ENCODE measurements at regions not wholly inside any gene's neighbourhood (a gene's known extent, or its start where the extent isn't known, plus 50 kb on each side); places are given as distances from the start of the nearest gene placed in this dataset.
"Not testable (repeated sequence)": the region's sequence is repeated elsewhere in the genome, so short reads cannot be mapped to it uniquely, and the experiment has no call there.

DNA sequence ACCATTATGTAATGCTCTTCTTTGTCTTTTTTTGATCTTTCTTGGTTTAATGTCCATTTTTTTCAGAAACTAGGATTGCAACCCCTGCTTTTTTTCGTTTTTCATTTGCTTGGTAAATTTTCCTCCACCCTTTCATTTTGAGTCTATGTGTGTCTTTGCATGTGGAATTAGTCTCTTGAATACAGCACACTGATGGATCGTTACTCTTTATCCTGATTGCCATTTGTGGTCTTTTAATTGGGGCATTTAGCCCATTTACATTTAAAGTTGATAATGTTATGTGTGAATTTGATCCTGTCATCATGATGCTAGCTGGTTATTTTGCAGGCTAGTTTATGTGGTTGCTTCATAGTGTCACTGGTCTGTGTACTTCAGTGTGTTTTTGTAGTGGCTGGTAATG, 75.6 kb upstream of the ETV3 start:
- no peak for DNase-seq
- no peaks in the 10 kb centered on the region for H3K36me3 ChIP-seq (ENCODE audit: control insufficient read depth in 3 of 3, insufficient read depth in 2 of 3, low read depth in 1 of 3, low read length in 3 of 3)
- no peaks in the 10 kb centered on the region for H3K9me3 ChIP-seq (ENCODE audit: control insufficient read depth in 2 of 2, insufficient read depth in 1 of 2, low read depth in 1 of 2, low read length in 1 of 2)
- H3K27me3 ChIP-seq (ENCODE audit: control insufficient read depth in 3 of 3, insufficient read depth in 3 of 3, low read length in 3 of 3): peaks cover 0 to 7% (median 0%) of the 10 kb centered on the region in 3 donors
- no peak for FAIRE-seq
- no peak overlapping the region for H3K27ac ChIP-seq (ENCODE audit: low read depth in 1 of 3, low read length in 2 of 3)
- no peaks in the 10 kb centered on the region for H3K4me1 ChIP-seq (ENCODE audit: control insufficient read depth in 3 of 3, insufficient read depth in 2 of 3, low read depth in 1 of 3, low read length in 2 of 3)
- WGBS, 3 donors: 62 to 71% (median 67%) methylated on average over 2 of the region's 2 CpGs
- no peak overlapping the region for H3K4me3 ChIP-seq (ENCODE audit: low read depth in 1 of 3, low read length in 3 of 3)

DNA sequence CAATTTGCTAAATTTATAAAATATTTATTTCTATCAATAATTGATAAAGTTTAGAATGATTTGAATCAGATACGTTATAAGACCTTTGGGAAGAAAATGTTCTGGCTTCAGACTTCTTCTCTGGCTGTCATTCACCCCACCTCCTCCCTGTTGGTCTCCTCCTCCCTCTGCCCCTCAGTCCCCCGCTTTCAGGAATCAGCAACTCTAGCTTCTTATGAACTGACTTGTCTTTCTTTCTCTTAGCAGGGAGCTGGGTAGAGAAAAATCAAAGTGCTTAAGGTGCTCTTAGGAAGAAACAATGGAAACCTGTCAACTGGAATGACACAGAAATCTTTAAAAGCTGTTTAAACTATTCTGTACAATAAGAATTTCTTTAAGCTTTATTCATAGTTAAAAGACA, 71.3 kb upstream of the ETV3 start:
- FAIRE-seq (no peak), DNase-seq (no peak)
- Histone ChIP-seq H3K4me3 (ENCODE audit: low read depth in 1 of 3, low read length in 3 of 3) (no peak overlapping the region), H3K36me3 (ENCODE audit: control insufficient read depth in 3 of 3, insufficient read depth in 2 of 3, low read depth in 1 of 3, low read length in 3 of 3) (no peaks in the 10 kb centered on the region), H3K9me3 (ENCODE audit: control insufficient read depth in 2 of 2, insufficient read depth in 1 of 2, low read depth in 1 of 2, low read length in 1 of 2) (no peaks in the 10 kb centered on the region), H3K27ac (ENCODE audit: low read depth in 1 of 3, low read length in 2 of 3) (no peak overlapping the region), H3K27me3 (ENCODE audit: control insufficient read depth in 3 of 3, insufficient read depth in 3 of 3, low read length in 3 of 3) (no peaks in the 10 kb centered on the region), H3K4me1 (ENCODE audit: control insufficient read depth in 3 of 3, insufficient read depth in 2 of 3, low read depth in 1 of 3, low read length in 2 of 3) (no peaks in the 10 kb centered on the region)
- WGBS, 3 donors: 71 to 78% (median 71%) methylated on average over 2 of the region's 2 CpGs

DNA sequence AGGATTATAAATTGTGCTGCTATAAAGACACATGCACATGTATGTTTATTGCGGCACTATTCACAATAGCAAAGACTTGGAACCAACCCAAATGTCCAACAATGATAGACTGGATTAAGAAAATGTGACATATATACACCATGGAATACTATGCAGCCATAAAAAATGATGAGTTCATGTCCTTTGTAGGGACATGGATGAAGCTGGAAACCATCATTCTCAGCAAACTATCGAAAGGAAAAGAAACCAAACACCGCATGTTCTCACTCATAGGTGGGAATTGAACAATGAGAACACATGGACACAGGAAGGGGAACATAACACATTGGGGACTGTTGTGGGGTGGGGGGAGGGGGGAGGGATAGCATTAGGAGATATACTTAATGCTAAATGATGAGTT, 67.8 kb upstream of the ETV3 start:
- H3K4me3 ChIP-seq (ENCODE audit: low read depth in 1 of 3, low read length in 3 of 3); FAIRE-seq; H3K27me3 ChIP-seq (ENCODE audit: control insufficient read depth in 3 of 3, insufficient read depth in 3 of 3, low read length in 3 of 3); H3K4me1 ChIP-seq (ENCODE audit: control insufficient read depth in 3 of 3, insufficient read depth in 2 of 3, low read depth in 1 of 3, low read length in 2 of 3); H3K27ac ChIP-seq (ENCODE audit: low read depth in 1 of 3, low read length in 2 of 3); H3K36me3 ChIP-seq (ENCODE audit: control insufficient read depth in 3 of 3, insufficient read depth in 2 of 3, low read depth in 1 of 3, low read length in 3 of 3); H3K9me3 ChIP-seq (ENCODE audit: control insufficient read depth in 2 of 2, insufficient read depth in 1 of 2, low read depth in 1 of 2, low read length in 1 of 2); DNase-seq: not testable (repeated sequence)
- 86 to 99% (median 94%) methylated on average over 3 of the region's 3 CpGs for WGBS, 3 donors

DNA sequence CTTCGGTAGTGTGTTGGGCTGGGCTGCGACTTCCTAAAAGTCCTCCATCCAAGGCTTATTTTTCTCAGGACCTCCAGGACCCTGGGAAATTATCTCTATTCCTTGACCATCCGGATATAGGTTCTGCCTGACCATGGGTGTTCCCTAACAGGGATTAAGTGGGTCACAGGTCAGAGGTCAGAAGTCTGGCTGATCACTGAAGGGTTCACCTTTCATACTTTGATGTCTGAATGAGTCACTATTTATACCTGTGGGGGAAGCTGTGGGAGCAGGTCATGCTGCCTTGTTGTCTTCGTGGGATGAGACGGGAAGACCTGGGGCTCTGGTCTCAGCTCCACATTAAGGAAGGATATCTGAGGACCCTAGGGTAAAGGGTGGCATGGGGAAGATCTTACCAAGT, 65.0 kb upstream of the ETV3 start:
- H3K27ac ChIP-seq (ENCODE audit: low read depth in 1 of 3, low read length in 2 of 3): no peak overlapping the region
- H3K27me3 ChIP-seq (ENCODE audit: control insufficient read depth in 3 of 3, insufficient read depth in 3 of 3, low read length in 3 of 3): no peaks in the 10 kb centered on the region
- H3K4me3 ChIP-seq (ENCODE audit: low read depth in 1 of 3, low read length in 3 of 3): no peak overlapping the region
- H3K36me3 ChIP-seq (ENCODE audit: control insufficient read depth in 3 of 3, insufficient read depth in 2 of 3, low read depth in 1 of 3, low read length in 3 of 3): no peaks in the 10 kb centered on the region
- H3K4me1 ChIP-seq (ENCODE audit: control insufficient read depth in 3 of 3, insufficient read depth in 2 of 3, low read depth in 1 of 3, low read length in 2 of 3): peaks cover 0 to 3% (median 0%) of the 10 kb centered on the region in 3 donors
- WGBS, 3 donors: 81 to 91% (median 87%) methylated on average over 5 of the region's 5 CpGs
- H3K9me3 ChIP-seq (ENCODE audit: control insufficient read depth in 2 of 2, insufficient read depth in 1 of 2, low read depth in 1 of 2, low read length in 1 of 2): no peaks in the 10 kb centered on the region
- FAIRE-seq (no peak), DNase-seq (no peak)

DNA sequence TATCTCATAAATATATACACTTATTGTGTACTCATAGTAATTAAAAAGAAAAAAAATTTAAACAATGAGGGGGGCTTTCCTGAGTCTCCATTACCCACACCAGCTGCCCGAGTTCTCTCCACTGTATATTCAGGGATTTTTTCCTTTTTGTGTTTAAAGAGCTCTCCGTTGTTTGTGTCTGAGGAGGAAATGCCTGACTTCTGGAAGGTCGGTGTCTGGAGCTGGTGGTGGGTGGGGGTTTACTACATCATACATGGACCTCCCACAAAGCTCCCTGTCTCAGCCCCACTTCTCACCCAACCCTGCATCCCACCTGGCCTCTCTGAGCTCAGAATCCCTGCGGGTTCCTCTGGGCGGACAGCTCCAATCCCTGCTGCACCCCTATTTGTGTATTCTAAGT, 64.1 kb upstream of the ETV3 start:
- FAIRE-seq (no peak), DNase-seq (no peak)
- WGBS, 3 donors: 61 to 91% (median 77%) methylated on average over 5 of the region's 5 CpGs

DNA sequence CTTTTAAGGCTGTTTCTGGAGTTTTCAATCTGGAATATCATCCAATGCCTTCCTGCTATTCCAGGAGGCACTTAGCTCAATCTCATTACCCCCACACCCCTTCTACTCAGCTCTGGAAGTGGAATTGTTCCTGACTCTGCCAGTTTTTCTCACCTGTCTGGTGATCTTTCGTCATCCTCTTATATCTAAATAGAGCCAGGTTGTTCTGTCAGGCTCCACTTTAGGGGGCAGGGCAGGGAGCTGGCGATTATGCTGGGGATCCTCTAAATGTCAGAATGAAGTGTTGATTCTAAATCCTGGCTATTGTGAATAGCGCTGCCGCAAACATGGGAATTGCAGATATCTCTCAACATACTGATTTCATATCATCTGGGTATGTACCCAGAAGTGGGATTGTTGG, 63.6 kb upstream of the ETV3 start:
- FAIRE-seq (no peak), DNase-seq (no peak)
- no peaks in the 10 kb centered on the region for H3K27me3 ChIP-seq (ENCODE audit: control insufficient read depth in 3 of 3, insufficient read depth in 3 of 3, low read length in 3 of 3)
- 49 to 59% (median 58%) methylated on average over 4 of the region's 4 CpGs for WGBS, 3 donors
- no peak overlapping the region for H3K27ac ChIP-seq (ENCODE audit: low read depth in 1 of 3, low read length in 2 of 3)
- no peaks in the 10 kb centered on the region for H3K9me3 ChIP-seq (ENCODE audit: control insufficient read depth in 2 of 2, insufficient read depth in 1 of 2, low read depth in 1 of 2, low read length in 1 of 2)
- H3K4me3 ChIP-seq (ENCODE audit: low read depth in 1 of 3, low read length in 3 of 3): no peak overlapping the region
- peaks cover 0 to 4% (median 0%) of the 10 kb centered on the region in 3 donors for H3K4me1 ChIP-seq (ENCODE audit: control insufficient read depth in 3 of 3, insufficient read depth in 2 of 3, low read depth in 1 of 3, low read length in 2 of 3)
- no peaks in the 10 kb centered on the region for H3K36me3 ChIP-seq (ENCODE audit: control insufficient read depth in 3 of 3, insufficient read depth in 2 of 3, low read depth in 1 of 3, low read length in 3 of 3)

More for the DNA sequence above, 64.1 kb upstream of the ETV3 start:
- H3K36me3 ChIP-seq (ENCODE audit: control insufficient read depth in 3 of 3, insufficient read depth in 2 of 3, low read depth in 1 of 3, low read length in 3 of 3): no peaks in the 10 kb centered on the region
- no peaks in the 10 kb centered on the region for H3K27me3 ChIP-seq (ENCODE audit: control insufficient read depth in 3 of 3, insufficient read depth in 3 of 3, low read length in 3 of 3)
- H3K27ac ChIP-seq (ENCODE audit: low read depth in 1 of 3, low read length in 2 of 3): no peak overlapping the region
- no peak overlapping the region for H3K4me3 ChIP-seq (ENCODE audit: low read depth in 1 of 3, low read length in 3 of 3)
- H3K9me3 ChIP-seq (ENCODE audit: control insufficient read depth in 2 of 2, insufficient read depth in 1 of 2, low read depth in 1 of 2, low read length in 1 of 2): no peaks in the 10 kb centered on the region
- H3K4me1 ChIP-seq (ENCODE audit: control insufficient read depth in 3 of 3, insufficient read depth in 2 of 3, low read depth in 1 of 3, low read length in 2 of 3): peaks cover 0 to 4% (median 0%) of the 10 kb centered on the region in 3 donors

DNA sequence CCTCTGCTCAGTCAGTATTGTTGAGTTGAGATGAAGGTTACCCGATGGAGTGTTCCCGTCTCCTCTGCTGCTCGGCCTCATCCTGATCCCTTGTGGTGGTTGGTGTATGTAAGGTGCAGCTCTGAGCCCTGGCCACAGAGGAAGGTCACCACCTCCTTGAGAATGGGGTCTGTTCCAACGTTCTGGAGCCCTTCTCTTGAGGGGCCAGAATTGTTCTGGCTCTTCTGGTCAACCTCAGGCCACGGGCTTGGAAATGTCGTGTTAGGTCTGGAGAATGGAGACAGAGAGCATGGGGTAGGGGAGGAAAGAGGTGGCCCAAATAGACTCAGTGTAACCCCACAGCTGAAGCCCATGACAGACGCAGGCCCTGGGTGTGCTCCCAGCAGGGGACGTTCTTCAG, 62.3 kb upstream of the ETV3 start:
- Histone ChIP-seq H3K4me3 (ENCODE audit: low read depth in 1 of 3, low read length in 3 of 3) (no peak overlapping the region), H3K9me3 (ENCODE audit: control insufficient read depth in 2 of 2, insufficient read depth in 1 of 2, low read depth in 1 of 2, low read length in 1 of 2) (no peaks in the 10 kb centered on the region), H3K4me1 (ENCODE audit: control insufficient read depth in 3 of 3, insufficient read depth in 2 of 3, low read depth in 1 of 3, low read length in 2 of 3) (peaks cover 0 to 4% (median 0%) of the 10 kb centered on the region in 3 donors), H3K36me3 (ENCODE audit: control insufficient read depth in 3 of 3, insufficient read depth in 2 of 3, low read depth in 1 of 3, low read length in 3 of 3) (no peaks in the 10 kb centered on the region), H3K27ac (ENCODE audit: low read depth in 1 of 3, low read length in 2 of 3) (no peak overlapping the region), H3K27me3 (ENCODE audit: control insufficient read depth in 3 of 3, insufficient read depth in 3 of 3, low read length in 3 of 3) (no peaks in the 10 kb centered on the region)
- 79 to 82% (median 79%) methylated on average over 8 of the region's 8 CpGs for WGBS, 3 donors
- DNase-seq (no peak), FAIRE-seq (no peak)

DNA sequence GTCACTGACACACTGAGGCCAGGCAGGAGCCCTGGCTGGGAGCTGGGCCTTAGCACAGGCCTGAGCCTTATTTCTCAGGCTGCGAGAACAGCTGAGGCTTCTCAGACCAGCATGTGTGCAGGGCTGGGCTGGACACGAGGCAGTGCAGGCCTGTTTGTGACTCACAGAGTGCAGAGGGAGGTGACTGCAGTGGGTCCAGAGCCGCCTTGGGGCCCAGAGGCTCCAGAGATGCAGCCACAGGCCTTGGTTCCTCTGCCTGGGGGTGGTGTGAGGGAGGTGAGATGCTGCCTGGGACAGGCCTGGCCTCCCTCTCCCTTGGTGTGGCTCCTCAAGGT, 61.2 kb upstream of the ETV3 start:
- 66 to 69% (median 68%) methylated on average over 3 of the region's 3 CpGs for WGBS, 3 donors
- H3K27ac ChIP-seq (ENCODE audit: low read depth in 1 of 3, low read length in 2 of 3): no peak overlapping the region
- peaks cover 0 to 4% (median 0%) of the 10 kb centered on the region in 3 donors for H3K27me3 ChIP-seq (ENCODE audit: control insufficient read depth in 3 of 3, insufficient read depth in 3 of 3, low read length in 3 of 3)
- FAIRE-seq (no peak), DNase-seq (peak in 1 of 2 donors; percentile 18)
- H3K4me3 ChIP-seq (ENCODE audit: low read depth in 1 of 3, low read length in 3 of 3): no peak overlapping the region
- peaks cover 0 to 4% (median 0%) of the 10 kb centered on the region in 3 donors for H3K4me1 ChIP-seq (ENCODE audit: control insufficient read depth in 3 of 3, insufficient read depth in 2 of 3, low read depth in 1 of 3, low read length in 2 of 3)
- no peaks in the 10 kb centered on the region for H3K36me3 ChIP-seq (ENCODE audit: control insufficient read depth in 3 of 3, insufficient read depth in 2 of 3, low read depth in 1 of 3, low read length in 3 of 3)
- H3K9me3 ChIP-seq (ENCODE audit: control insufficient read depth in 2 of 2, insufficient read depth in 1 of 2, low read depth in 1 of 2, low read length in 1 of 2): no peaks in the 10 kb centered on the region

DNA sequence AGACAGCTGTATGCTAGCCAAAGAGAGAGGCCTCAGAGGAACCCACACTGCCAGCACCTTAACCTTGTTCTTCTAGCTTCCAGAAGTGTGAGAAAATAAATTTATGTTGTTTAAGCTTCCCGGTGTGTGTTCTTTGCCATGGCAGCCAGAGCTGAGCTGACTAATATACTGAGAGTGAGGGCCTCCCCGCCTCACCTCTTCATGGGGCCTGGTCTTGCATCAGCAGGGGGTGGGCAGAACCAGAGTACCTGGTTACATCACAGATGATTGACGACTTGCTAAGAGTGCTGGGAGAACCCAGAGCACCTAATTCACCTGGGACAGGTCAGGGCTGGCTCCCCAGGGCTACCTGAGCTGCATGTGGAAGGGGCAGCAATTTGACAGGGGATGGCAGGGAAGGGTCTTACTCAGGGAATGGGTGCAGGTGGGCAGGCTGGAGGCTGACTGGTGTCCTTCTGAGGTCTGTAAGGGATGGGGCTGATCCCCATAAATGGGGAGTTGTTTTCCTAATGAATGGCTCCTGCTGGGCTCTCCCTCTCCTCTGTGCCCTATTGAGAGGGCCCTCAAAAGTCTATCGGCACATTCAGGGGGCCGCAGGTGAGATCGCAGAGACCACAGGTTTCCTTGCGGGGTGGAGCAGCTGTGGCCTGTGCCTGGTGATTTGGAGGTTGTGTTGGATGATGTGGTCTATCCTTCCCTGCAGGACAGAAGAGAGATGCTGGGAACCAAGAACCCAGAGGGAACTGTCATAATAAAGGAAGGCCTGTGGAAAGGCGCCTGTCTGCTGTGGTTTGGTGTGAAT, 60.6 kb upstream of the ETV3 start:
- Histone ChIP-seq H3K9me3 (ENCODE audit: control insufficient read depth in 2 of 2, insufficient read depth in 1 of 2, low read depth in 1 of 2, low read length in 1 of 2) (no peaks in the 10 kb centered on the region), H3K4me1 (ENCODE audit: control insufficient read depth in 3 of 3, insufficient read depth in 2 of 3, low read depth in 1 of 3, low read length in 2 of 3) (peaks cover 0 to 6% (median 0%) of the 10 kb centered on the region in 3 donors), H3K4me3 (ENCODE audit: low read depth in 1 of 3, low read length in 3 of 3) (no peak overlapping the region), H3K27ac (ENCODE audit: low read depth in 1 of 3, low read length in 2 of 3) (no peak overlapping the region), H3K27me3 (ENCODE audit: control insufficient read depth in 3 of 3, insufficient read depth in 3 of 3, low read length in 3 of 3) (peaks cover 0 to 4% (median 0%) of the 10 kb centered on the region in 3 donors), H3K36me3 (ENCODE audit: control insufficient read depth in 3 of 3, insufficient read depth in 2 of 3, low read depth in 1 of 3, low read length in 3 of 3) (no peaks in the 10 kb centered on the region)
- FAIRE-seq (no peak), DNase-seq (peak in 1 of 2 donors; percentile 73)
- WGBS, 3 donors: 70 to 86% (median 72%) methylated on average over 8 of the region's 8 CpGs

All from small intestine (tissue), 7 donors.